ENCODE measurements at regions not wholly inside any gene's neighbourhood (a gene's known extent, or its start where the extent isn't known, plus 50 kb on each side); places are given as distances from the start of the nearest gene placed in this dataset.

DNA sequence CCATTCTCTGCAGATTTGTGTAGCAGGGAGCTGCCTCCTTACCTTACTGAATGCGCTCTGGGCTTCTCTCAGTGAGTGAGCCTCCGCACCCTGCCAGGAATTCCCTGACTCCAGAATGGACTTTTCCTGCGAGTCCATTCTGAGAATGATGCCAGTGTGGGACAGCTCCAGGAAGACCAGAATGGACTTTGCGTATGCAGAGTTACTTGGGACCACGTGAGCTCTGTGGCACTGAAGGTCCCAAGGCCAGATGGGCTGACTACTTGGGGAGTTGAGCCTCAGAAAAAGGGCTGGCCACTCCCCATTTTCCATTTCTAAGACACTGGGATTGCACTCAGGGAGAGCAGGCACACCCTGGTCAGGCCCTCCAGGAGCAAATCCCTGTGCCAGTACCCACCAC lies 324.7 kb upstream of the ZMIZ1 start:
- H3K4me3 ChIP-seq = no peak overlapping the region
- no peaks in the 10 kb centered on the region for H3K36me3 ChIP-seq
- no peaks in the 10 kb centered on the region for H3K9me3 ChIP-seq
- TF ChIP-seq CTCF (IDR thresholded peaks at IDR 0.05) = no peak
- ATAC-seq (ENCODE audit: insufficient number of reproducible peaks, low FRiP score, low read depth) (no peak), DNase-seq (ENCODE audit: low spot score) (no peak)
- no peak overlapping the region for H3K27ac ChIP-seq
- peaks cover 0 to 8% of the 10 kb centered on the region in 2 donors for H3K4me1 ChIP-seq (ENCODE audit: control insufficient read depth in 1 of 2, low read depth in 2 of 2)
- no peaks in the 10 kb centered on the region for H3K27me3 ChIP-seq (replicated peaks; ENCODE audit: insufficient read depth)

DNA sequence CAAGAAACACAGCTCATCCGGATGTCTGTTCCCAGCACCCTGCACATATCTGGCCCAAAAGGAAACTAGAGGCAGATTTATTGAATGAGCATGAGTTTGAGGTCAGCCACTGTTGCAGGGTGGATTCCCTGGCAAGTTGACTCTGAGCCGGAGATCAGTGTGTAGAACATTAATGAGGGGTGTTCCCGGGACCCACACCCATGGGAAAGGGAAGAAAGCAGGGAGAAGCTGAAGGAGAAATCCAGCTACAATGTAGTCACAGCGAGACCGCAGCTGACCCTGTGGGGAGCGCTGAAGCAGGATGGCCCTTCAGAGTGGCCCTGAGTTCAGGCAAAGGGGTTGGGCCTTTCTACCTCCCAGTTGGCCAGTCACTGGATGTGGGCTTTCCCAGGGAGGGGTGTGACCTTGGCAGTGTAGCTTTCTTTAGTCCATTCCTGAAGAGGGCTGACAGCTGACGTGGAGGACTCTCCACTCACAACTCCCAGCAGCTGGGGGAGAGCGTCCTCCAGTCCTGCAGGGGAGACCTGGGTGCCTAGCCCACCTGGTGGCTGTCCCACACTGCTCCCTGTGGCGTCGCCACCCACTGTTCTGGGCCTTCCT lies 324.2 kb upstream of the ZMIZ1 start:
- TF ChIP-seq CTCF (IDR thresholded peaks at IDR 0.05) = no peak
- Histone ChIP-seq H3K27ac (no peak overlapping the region), H3K27me3 (replicated peaks; ENCODE audit: insufficient read depth) (no peaks in the 10 kb centered on the region), H3K4me3 (no peak overlapping the region), H3K9me3 (no peaks in the 10 kb centered on the region), H3K36me3 (no peaks in the 10 kb centered on the region), H3K4me1 (ENCODE audit: control insufficient read depth in 1 of 2, low read depth in 2 of 2) (peaks cover 0 to 8% of the 10 kb centered on the region in 2 donors)
- no peak for ATAC-seq (ENCODE audit: insufficient number of reproducible peaks, low FRiP score, low read depth)
- DNase-seq (ENCODE audit: low spot score) = no peak

- Histone ChIP-seq H3K36me3 (no peaks in the 10 kb centered on the region), H3K4me1 (ENCODE audit: control insufficient read depth in 1 of 2, low read depth in 2 of 2) (peaks cover 0 to 8% of the 10 kb centered on the region in 2 donors), H3K27ac (no peak overlapping the region), H3K27me3 (replicated peaks; ENCODE audit: insufficient read depth) (no peaks in the 10 kb centered on the region), H3K4me3 (no peak overlapping the region), H3K9me3 (no peaks in the 10 kb centered on the region)
- DNase-seq (ENCODE audit: low spot score) (no peak), ATAC-seq (ENCODE audit: insufficient number of reproducible peaks, low FRiP score, low read depth) (no peak)
- TF ChIP-seq CTCF (IDR thresholded peaks at IDR 0.05) = no peak
Observed at GRCh38 chr10:78745441-78745840, 323.3 kb upstream of the ZMIZ1 start.

DNA sequence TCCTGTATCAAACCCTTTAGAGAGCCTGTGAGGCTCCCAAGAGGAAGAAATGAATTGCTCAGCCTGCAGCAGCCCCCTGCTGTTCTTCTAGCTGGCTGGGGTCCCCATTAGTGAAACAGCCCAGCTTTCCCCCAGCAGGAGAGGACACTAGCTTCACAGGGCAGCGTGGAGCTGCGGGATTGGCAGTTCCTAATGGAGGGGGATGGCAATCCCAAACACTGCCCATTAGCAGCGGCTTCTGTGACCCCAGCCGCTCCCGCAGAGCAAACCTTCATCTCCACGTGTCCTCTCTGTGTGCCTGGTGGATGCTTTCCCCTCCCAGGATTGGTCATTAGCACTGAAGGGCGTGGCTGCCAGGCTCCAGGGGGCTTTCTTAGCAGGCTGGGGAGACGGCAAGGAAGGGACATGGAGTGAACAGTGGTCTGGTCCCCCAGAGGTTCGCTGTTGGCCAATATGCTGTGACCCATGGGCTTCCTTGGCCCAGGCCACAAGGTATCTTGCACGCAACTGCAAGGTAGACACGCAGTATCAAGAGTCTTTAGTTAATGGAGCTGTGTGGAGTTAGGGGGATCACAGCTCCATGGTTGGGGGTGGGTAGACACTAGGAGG lies 322.5 kb upstream of the ZMIZ1 start:
- no peak for TF ChIP-seq CTCF (IDR thresholded peaks at IDR 0.05)
- Histone ChIP-seq H3K4me3 (no peak overlapping the region), H3K27me3 (replicated peaks; ENCODE audit: insufficient read depth) (no peaks in the 10 kb centered on the region), H3K27ac (no peak overlapping the region), H3K4me1 (ENCODE audit: control insufficient read depth in 1 of 2, low read depth in 2 of 2) (peaks cover 0 to 5% of the 10 kb centered on the region in 2 donors), H3K9me3 (no peaks in the 10 kb centered on the region), H3K36me3 (no peaks in the 10 kb centered on the region)
- DNase-seq (ENCODE audit: low spot score) (no peak), ATAC-seq (ENCODE audit: insufficient number of reproducible peaks, low FRiP score, low read depth) (no peak)

GRCh38 chr10:78747401-78748234 lies 321.1 kb upstream of the ZMIZ1 start:
- no peaks in the 10 kb centered on the region for H3K9me3 ChIP-seq
- no peak for TF ChIP-seq CTCF (IDR thresholded peaks at IDR 0.05)
- no peak for ATAC-seq (ENCODE audit: insufficient number of reproducible peaks, low FRiP score, low read depth)

More at GRCh38 chr10:78747401-78748234, 321.1 kb upstream of the ZMIZ1 start:
- Histone ChIP-seq H3K27me3 (replicated peaks; ENCODE audit: insufficient read depth) (no peaks in the 10 kb centered on the region), H3K4me1 (ENCODE audit: control insufficient read depth in 1 of 2, low read depth in 2 of 2) (no peaks in the 10 kb centered on the region), H3K36me3 (no peaks in the 10 kb centered on the region), H3K4me3 (no peak overlapping the region), H3K27ac (no peak overlapping the region)
- DNase-seq (ENCODE audit: low spot score) = no peak

All from thoracic aorta (tissue), 2 donors.